GM12874 (cell line): ENCODE measurements at regions not wholly inside any gene's neighbourhood (a gene's known extent, or its start where the extent isn't known, plus 50 kb on each side); places are given as distances from the start of the nearest gene placed in this dataset.

ENCODE experiments used
- CTCF ChIP-seq: IDR thresholded peaks from 2 replicates; pipeline ENCODE4 v1.5.1; 2011; ENCODE audit warnings: low read depth, mild to moderate bottlenecking, control low read depth, low read length, moderate library complexity; ENCODE audit not compliant: insufficient read depth

- no peak for TF ChIP-seq CTCF
These were observed 100.6 kb downstream of the DACT1 start for GRCh38 chr14:58738189-58738836.

GRCh38 chr14:58738876-58739275 is 101.1 kb downstream of the DACT1 start:
- TF ChIP-seq CTCF: no peak

GRCh38 chr14:58739674-58740073 is 101.9 kb downstream of the DACT1 start:
- no peak for TF ChIP-seq CTCF

- no peak for TF ChIP-seq CTCF
These were observed 102.7 kb downstream of the DACT1 start for GRCh38 chr14:58740379-58740935.

GRCh38 chr14:58744801-58745394 is 107.1 kb downstream of the DACT1 start:
- no peak for TF ChIP-seq CTCF

- TF ChIP-seq CTCF: no peak
These were observed 108.5 kb downstream of the DACT1 start for GRCh38 chr14:58746261-58746660.

GRCh38 chr14:58746701-58747100 is 108.9 kb downstream of the DACT1 start:
- no peak for TF ChIP-seq CTCF
